Endothelial cell of hepatic sinusoid (primary cell): ENCODE measurements at regions not wholly inside any gene's neighbourhood (a gene's known extent, or its start where the extent isn't known, plus 50 kb on each side); places are given as distances from the start of the nearest gene placed in this dataset.

Experiments
- in situ Hi-C: cut with HindIII; loops from 2 replicates; pipeline ENCODE4 v1.10.0; 2017; ENCODE audit warnings: low sequenced_read_pairs

DNA sequence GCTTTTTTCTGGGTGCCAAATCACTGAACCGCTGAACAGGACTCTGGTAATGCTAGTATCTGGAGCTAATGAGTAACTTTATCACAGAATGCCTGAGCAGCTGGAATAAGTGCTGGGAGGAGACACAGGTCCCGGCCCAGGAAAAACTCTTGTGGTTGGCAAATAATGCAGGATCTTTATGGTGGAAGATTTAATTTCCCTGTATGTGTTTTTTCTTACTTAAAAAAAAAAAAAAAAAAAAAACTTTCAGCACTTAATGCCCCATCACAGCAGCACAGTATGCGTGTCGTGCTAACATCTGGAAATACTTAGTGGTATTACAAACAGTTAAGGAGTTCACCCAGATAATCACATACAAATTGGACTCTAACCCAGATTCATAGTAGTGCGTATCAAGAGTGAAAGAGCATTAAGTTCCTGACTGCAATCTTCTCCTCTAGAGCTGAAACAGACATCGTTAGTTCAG lies 220.7 kb downstream of the TOMM20 start:
- in situ Hi-C loops = no loop called here

DNA sequence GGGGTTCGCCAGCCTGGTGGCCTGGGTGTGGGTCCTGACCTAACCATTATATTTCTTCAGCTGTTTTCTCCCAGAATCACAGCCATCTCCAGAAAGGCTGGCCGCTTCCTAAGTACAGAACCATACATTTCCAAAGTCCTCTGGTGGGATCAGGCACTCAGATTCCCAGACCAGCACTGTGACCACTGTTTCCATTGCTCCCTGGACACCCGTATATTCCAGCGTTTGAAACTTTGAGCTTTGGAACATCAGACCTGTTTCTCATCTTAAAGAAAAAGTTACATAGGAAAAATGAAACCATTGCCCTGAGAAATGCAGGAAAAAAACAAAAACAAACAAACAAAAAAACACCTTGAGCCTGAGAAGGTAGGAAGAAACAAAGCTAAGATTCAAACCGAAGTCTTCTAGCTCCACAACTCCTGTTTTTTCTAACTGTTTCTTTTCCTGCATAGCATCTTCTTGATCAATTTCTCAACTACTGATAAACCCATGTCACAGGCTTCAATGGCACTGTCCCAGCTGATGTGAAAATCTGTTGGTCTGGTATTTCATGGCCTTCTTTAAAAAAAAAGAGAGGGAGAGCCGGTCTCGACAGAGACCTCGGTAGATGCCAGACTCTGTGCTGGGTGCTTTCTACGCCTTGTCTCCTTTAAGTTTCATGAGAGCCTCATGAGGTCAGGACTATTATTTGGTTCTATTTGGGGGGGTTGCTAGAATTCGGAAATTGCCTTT lies 221.3 kb downstream of the TOMM20 start:
- in situ Hi-C loops = no loop called here

DNA sequence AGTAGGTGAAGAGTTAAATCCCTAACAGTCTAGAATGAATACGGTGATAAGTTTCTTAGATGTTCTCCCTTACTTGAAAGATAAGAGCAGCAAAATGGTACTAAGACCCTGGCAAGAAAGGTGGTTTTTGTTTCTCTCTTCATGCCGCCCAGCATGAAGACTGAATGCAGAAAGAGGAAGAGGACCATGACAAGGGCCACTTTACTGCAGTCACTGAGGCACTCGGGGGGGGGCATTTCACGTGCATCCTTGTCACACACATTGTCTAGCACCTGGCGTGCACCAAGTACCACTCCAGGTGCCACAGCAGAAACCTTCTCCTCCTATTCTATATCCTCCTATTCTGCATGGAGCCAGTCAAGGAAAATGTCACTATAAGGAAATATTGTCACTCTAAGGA lies 222.0 kb downstream of the TOMM20 start:
- in situ Hi-C loops = no loop called here

DNA sequence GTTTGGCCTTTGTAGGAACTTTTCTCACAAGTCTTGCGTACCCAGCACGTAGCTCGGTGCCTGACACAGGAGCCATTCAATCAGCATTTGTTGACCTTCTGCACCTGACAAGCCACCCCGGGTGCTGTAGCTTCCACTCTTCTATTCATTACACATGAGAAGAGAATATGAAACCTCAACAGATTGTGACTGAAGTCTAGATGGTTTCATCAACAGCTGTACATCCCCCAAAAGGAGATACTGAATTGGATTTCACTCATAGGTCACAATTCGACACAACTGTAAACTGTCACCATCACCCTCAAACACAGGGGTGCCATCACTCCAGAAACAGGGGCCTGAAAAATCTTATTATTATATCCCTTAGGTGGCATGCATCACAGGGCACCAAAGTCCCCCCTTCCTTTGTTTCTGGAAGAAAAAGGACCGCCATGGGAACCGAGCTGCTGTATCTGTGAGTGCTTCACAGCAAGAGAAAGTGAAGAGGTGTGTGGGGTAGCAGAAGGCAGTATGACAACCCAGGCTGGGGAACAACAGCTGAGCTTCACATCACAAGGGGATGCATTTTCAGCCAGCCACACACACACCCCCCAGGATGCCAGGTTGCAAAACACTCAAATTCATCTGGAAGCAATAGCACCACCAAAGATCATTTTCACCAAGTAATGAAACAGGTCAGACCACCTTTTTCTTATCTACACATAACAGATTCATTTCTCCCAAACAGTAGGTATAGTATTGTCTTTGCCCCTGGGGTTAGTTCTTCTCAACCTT lies 225.7 kb downstream of the TOMM20 start:
- in situ Hi-C loops = loop anchor here (5.0 kb wide), 1 partner anchor 69 kb away; no protein-coding TSS in a partner anchor

DNA sequence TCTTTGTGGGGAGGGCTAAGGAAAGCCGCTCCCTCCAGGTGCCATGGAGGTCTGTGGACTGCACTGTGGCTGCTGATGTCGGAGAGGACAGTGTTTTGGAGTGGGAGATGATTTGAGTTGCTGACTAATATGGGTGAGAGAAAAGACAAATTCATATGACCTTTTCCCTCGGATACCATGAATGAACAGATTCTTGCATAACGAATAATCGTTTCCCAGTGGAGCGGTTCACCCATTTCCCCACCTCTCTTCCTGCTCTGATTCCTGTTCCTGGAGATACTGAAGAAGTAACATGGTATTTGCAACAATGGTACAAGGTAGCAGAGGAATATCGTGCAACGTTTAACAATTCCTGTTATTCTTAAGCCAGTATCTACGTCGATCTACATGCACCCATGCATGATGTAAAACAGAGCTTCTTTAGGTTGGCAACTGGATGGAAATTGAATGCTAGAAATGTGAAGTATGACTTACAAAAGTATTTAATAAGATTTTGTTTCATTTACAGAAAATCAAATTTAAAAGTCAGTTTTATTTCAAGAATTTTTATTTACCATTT lies 227.1 kb downstream of the TOMM20 start:
- in situ Hi-C loops = loop anchor here (5.0 kb wide), 1 partner anchor 71 kb away; no protein-coding TSS in a partner anchor

DNA sequence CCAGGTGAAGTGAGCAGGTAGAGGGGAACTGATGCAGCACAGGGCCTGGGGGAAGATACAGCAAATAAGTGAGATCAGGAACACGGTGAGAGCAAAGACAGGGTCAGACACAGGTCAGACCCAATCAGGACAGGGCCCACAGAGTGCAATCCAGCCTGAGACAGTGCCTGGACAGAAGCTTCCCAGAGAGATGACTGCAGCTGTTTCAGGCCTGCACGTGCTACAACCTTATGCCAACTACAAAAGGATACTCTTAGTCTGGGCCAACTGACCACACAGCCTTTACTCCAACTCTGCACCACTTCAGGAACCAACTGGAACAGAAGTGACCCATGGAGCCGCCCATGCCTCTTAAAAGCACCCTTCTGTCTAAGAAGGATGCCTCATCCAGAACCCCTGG lies 228.0 kb downstream of the TOMM20 start:
- in situ Hi-C loops = loop anchor here (5.0 kb wide), 1 partner anchor 72 kb away; no protein-coding TSS in a partner anchor

DNA sequence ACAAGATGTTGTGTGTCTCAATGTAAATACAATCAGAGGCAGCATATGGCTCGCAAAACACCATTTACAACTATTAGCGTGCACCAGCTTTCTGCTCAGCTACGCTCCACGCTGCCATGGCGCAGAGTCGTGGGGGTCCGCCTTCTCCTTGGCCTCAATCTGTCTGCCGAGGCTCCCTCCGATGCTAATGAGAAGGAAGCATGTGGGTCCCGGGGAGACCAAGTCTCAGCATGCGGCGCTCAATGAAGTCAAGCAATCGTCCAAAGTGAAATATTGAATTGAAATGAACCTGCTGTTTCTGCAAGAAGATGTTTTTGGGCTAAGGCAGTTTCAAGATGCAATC lies 228.9 kb downstream of the TOMM20 start:
- in situ Hi-C loops = loop anchor here (5.0 to 10.0 kb wide), 2 partner anchors 73 to 175 kb away; no protein-coding TSS in a partner anchor

DNA sequence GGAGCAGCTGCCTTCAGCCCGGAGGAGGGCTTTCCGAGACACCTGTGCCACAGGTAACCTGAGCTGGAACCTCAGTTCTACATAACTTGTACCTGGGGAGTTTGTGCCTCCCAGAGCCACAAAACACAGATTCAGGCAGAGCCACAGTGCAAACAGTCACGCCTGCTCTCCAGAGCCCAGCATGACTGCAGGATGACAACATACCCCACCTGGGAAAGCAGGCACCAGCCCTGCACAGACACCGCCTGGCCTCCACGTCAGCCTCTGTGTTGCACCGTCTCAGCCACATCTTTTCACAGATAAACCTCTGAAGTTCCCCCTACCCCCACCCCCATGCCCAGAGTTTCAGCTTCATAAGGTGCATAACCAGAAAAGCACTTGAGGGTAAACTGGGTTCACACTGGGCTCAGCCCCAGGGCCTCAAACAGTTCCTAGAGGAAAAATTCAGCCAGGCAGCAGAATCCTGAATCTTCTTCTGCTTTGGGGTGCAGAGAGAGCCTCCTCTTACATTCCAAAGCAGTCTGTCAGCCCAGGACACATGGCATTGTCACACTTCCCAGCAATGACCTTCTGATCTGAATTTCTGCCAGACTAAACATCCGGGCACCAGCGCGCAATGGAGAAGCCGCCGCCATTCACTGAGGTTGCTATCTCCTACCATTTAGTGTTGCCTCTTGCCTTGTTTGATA lies 229.5 kb downstream of the TOMM20 start:
- in situ Hi-C loops = loop anchor here (10.0 kb wide), 1 partner anchor 176 kb away; no protein-coding TSS in a partner anchor

DNA sequence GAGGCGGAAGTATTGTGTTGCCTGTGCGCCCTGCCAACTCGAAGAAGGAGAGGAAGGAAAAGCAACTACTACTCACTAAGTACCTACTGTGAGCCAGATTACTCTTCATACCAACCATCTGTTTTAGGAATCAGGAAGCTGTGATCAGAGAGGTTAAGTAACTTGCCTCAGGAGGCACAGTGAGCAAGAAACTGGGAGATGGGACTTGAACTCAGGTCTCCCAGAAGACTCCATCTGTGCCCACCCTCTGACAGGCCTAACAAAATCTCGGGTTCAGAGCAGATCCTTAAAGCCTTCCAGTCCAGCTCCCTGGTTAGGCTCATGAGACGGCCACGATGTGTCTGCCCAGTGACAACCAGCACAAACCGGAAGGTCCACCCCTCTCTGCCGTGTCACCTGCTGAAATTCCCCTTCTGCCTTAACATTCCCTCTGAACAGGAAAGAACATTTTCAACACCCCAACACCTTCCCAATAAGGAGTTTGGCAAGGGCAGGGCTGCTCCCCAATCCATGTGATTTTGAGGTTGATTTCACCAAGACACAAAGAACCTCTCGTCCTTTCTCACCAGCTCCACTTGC lies 230.1 kb downstream of the TOMM20 start:
- in situ Hi-C loops = loop anchor here (10.0 kb wide), 1 partner anchor 176 kb away; no protein-coding TSS in a partner anchor

DNA sequence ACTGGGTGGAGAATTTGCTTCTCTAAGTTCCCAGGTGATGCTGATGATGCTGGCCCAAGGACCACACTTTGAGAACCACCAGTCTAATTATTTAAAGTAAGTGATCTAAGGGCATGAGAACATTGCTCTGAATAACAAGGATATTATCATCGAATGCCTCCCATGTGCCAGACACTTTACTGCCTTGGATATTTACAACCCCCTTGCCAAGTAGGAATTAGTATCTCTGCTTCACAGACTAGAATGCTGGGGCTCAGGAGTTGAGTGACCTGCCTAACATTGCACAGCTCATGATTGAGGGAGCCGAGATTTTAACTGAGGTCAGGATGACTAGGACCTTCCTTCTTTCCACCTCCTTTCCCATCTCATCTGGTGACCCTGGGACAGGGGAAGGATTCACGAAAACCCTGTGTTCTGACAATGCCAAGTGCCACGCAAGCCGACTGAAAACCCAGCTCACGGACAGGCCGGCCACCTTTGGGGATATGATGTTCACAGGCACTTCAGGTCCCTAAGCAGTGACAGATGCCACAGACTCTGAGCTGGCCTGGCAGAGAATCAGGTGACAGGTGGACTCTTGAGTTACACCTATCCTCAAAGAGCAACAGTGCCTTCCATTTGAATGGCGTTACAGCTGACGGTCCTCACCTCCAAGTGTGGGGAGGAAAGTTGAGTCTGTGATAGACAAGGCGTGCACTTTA lies 230.7 kb downstream of the TOMM20 start:
- in situ Hi-C loops = loop anchor here (10.0 kb wide), 1 partner anchor 177 kb away; no protein-coding TSS in a partner anchor

DNA sequence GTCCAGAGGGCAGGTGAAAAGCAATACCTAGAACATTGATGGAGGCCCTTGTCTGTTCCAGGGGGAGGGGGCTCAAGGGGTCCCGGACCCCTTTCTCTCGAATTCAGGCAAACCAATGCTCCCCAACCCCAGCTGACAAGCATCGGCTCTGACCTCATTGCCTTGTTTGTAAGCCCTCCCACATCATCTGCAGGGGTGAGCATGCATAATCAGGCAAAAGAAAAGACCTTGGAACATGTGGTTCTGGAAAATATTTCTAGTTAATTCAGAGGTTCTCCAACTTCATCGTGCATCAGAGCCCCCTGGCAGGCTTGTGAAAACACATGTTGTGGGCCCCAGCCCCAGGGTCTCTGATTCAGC lies 231.3 kb downstream of the TOMM20 start:
- in situ Hi-C loops = loop anchor here (10.0 kb wide), 1 partner anchor 177 kb away; no protein-coding TSS in a partner anchor

DNA sequence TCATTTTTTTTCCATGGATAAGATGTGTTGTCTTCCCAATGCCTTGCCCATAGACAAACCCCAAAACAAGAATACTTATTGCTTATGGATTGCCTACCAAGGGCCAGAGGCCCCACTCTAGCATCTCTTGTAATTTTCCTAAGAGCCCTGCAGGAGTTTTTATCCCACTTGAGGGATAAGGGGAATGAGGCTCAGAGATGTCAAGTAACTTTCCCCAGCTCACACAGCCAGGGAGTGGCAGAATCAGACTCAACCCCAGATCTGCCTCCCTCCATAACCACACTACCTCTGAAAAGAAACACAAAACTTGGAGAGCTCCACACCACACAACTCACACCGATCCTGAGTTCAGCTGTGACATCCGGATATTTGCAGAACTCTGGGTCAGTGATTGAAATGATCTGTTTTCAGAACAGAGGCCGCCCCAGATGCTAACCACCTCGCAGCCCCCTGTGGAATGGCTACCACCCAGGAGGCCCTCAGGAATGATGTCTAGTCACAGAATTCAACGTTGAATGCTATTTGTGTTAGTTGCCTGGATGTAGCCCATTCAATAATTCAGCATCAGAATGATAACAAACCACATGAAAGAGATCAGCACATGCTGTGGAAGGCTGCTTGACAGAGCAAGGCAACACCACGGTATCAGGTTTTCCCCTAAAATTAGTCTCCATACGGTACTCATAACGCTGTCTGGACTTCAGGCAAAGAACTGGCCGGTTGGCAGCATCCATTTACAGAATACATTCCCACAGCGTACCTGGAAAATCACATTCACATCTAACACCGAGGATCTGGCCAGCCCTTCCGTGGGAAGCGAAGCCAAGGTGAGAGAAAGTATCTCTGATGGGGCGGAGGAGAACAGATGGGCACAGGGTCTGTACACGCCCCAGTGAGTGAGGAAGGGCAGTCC lies 231.9 kb downstream of the TOMM20 start:
- in situ Hi-C loops = loop anchor here (10.0 kb wide), 1 partner anchor 178 kb away; no protein-coding TSS in a partner anchor

DNA sequence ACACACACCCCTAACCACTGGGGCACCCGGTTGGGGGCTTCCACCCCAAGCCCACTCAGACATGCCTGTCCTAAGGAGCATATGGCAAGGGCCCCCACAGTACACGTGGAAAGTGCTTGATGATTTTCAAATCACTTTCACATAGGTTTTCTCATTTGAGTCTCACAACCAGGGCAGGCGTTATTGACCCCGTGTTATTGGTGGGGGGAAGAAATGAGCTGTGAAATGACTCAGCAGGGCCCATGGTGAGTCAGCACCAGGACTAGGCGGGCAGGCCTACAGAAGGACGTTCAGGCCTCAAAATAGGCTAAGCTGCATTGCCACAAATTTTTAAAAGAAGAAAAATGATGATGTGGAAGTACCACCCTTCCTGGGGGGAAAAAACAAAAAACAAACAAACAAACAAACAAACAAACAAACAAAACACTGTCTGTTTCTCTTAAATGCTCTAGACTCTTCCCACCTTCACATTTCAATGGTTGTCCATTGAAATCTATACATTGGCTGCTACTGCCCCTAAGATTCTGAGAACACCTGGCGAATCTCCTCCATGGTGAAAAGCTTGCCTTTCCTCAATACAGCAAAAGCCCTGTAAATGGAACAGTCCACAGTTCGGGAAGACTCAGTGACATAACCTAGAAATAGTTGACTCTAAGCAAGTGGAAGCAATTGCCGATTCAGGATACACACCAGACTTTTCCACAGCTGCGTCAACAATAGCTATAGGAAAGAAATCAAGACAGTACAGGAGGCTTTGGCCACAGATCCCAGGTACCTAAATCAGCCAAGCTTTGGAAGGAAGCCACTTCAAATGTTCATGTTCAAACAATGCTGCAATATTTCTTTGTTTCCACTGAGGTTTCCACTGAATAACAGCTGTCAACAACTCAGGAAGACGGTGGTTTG lies 234.7 kb downstream of the TOMM20 start:
- in situ Hi-C loops = loop anchor here (5.0 to 10.0 kb wide), 2 partner anchors 57 to 181 kb away; no protein-coding TSS in a partner anchor

DNA sequence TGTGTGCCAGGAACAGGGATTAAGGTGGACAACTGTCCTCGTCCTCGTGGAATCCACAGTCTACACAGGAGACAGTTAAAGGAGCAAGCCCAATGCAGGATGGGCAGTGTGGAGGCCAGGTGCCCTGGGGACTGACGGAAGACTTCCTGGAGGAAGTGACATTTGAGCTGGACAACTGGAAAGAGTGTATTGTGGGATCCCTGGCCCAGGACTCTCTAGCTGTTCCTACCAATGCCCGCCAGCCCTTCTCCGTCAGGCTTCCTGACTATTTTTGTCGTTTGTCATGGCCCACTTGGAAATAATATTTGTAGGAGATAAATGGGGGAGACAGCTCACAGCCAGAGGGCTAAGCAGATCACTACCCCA lies 235.3 kb downstream of the TOMM20 start:
- in situ Hi-C loops = loop anchor here (5.0 to 10.0 kb wide), 2 partner anchors 56 to 181 kb away; no protein-coding TSS in a partner anchor

DNA sequence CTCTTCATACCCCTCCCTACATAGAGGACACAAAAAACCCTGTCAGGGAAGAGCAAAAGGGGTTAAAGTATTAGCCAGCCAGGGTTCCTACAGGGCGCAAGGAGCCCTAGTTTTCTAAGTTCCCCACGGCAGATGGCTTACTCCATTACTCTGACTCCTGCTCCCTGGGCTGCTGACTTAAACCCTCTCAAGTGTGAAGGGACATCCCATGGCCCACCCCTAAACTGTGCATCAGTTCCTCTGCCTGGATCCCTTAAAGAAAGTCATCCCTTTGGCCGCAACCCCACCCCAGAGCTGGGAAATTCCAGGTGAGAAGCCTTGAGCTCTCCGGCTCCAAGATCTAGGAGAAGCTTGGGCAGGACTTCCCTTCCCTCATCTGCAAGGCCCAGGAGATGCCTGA lies 236.0 kb downstream of the TOMM20 start:
- in situ Hi-C loops = loop anchor here (5.0 to 10.0 kb wide), 2 partner anchors 55 to 182 kb away; no protein-coding TSS in a partner anchor

DNA sequence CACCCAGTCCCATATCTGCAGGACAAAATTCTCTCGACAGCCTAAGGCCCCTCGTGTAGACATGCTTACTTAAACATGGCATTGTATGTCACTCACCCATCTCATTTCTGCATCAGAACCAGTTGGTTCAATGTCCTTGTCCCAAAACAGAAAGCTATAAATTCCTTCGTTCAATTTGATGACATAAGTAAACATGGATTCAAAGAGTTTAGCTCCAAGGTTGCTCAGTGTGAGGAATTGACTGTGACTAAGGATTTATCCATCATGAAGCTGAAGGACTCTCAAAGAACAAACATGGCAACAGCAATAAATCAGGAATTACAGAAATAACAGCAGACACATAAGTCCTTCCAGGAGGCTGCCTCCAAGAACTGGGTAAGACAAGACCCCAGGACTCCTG lies 237.2 kb downstream of the TOMM20 start:
- in situ Hi-C loops = loop anchor here (5.0 to 10.0 kb wide), 2 partner anchors 54 to 183 kb away; no protein-coding TSS in a partner anchor

DNA sequence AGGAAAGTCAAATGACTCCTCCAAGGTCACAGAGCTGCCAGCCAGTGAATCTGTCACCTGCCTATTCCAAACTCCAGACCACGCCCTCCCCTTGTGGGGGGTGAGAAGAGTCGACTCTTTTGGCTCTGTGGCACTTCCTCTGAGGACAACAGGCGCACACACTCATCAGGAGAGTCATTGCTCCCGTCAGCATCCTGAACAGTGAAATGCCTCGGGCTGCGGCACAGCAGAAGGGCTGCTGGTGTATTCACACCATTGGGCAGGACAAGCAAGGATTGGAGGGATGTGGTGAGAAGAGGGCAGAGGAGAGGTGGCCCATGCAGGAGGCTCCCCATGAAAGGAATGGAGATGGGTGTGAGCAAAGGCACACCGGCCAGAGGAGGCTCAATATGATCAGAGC lies 239.0 kb downstream of the TOMM20 start:
- in situ Hi-C loops = loop anchor here (5.0 to 10.0 kb wide), 2 partner anchors 52 to 185 kb away; no protein-coding TSS in a partner anchor
